UCSD-AML1 (cell line): ENCODE measurements at regions not wholly inside any gene's neighbourhood (a gene's known extent, or its start where the extent isn't known, plus 50 kb on each side); places are given as distances from the start of the nearest gene placed in this dataset.

Experiments used
- DNase-seq: peaks from one replicate; lab custom pipeline; 2025; ENCODE audit not compliant: unreplicated experiment; lab: John Stamatoyannopoulos, UW

- DNase-seq: no peak
These were observed 55.9 kb upstream of the SLC66A3 start for GRCh38 chr2:11099122-11100065.

- no peak for DNase-seq
These were observed 55.1 kb upstream of the SLC66A3 start for GRCh38 chr2:11100130-11100529.

GRCh38 chr2:11100976-11101375 lies 54.3 kb upstream of the SLC66A3 start:
- no peak for DNase-seq

- DNase-seq: no peak
These were observed 53.8 kb upstream of the SLC66A3 start for GRCh38 chr2:11101430-11101829.

- DNase-seq: no peak
These were observed 52.8 kb upstream of the SLC66A3 start for GRCh38 chr2:11102466-11102865.

GRCh38 chr2:11102956-11103860 lies 52.1 kb upstream of the SLC66A3 start:
- no peak for DNase-seq

GRCh38 chr2:11103984-11104793 lies 51.1 kb upstream of the SLC66A3 start:
- DNase-seq: no peak

- DNase-seq: no peak
These were observed 50.2 kb upstream of the SLC66A3 start for GRCh38 chr2:11104794-11105660.
